PC-3 (cell line): ENCODE measurements at regions not wholly inside any gene's neighbourhood (a gene's known extent, or its start where the extent isn't known, plus 50 kb on each side); places are given as distances from the start of the nearest gene placed in this dataset.

ENCODE experiments used
- ATAC-seq: fragments of 200-7000 bp; cut with Tn5 transposase; 2 replicates; pipeline ENCODE4 v1.9.1; 2020; ENCODE audit warnings: mild to moderate bottlenecking, moderate library complexity
- BruUV-seq: library from RNA; stranded (reverse); fragments of 400-500 nt; replicated peaks from 2 replicates; lab custom pipeline; 2021; lab: Mats Ljungman, UMichigan
- CTCF ChIA-PET: fragments of 300-600 bp; sonication (Branson Sonifier 250); formaldehyde crosslinking; loops from one replicate; lab custom pipeline; 2022; ENCODE audit warnings: antibody characterized with exemption; lab: Charles Lee
- POLR2A ChIA-PET: fragments of 300-600 bp; sonication (Branson Sonifier 250); formaldehyde crosslinking; loops from one replicate; lab custom pipeline; 2022; ENCODE audit warnings: antibody characterized with exemption; ENCODE audit not compliant: unreplicated experiment; lab: Charles Lee
- DNase-seq: peaks from one replicate; pipeline ENCODE4 v3.0.0-alpha.2; 2015
- H2AFZ ChIP-seq: fragments of 300-600 bp; sonication (generic); 2 replicates; pipeline ENCODE4 v1.6.0; 2016; ENCODE audit warnings: antibody characterized with exemption, low read length
- H3F3A ChIP-seq: fragments of 300-600 bp; sonication (generic); one replicate; pipeline ENCODE4 v1.6.0; 2017; ENCODE audit warnings: antibody characterized with exemption, low read length, control low read depth, mild to moderate bottlenecking; ENCODE audit not compliant: unreplicated experiment
- H3K27ac ChIP-seq: fragments of 300-600 bp; sonication (generic); 2 replicates; pipeline ENCODE4 v1.5.1; 2016; ENCODE audit warnings: mild to moderate bottlenecking, low read length
- H3K27me3 ChIP-seq: fragments of 300-600 bp; sonication (generic); 2 replicates; pipeline ENCODE4 v1.6.1; 2016; ENCODE audit warnings: low read length, mixed read lengths
- H3K36me3 ChIP-seq: fragments of 300-600 bp; sonication (generic); 2 replicates; pipeline ENCODE4 v1.6.1; 2016; ENCODE audit warnings: low read depth, mixed run types, low read length, mixed read lengths
- H3K4me1 ChIP-seq: fragments of 300-600 bp; sonication (generic); 2 replicates; pipeline ENCODE4 v1.5.1; 2016; ENCODE audit warnings: low read length; ENCODE audit not compliant: insufficient read depth
- H3K4me2 ChIP-seq: fragments of 300-600 bp; sonication (generic); 2 replicates; pipeline ENCODE4 v1.6.0; 2016; ENCODE audit warnings: low read length
- H3K4me3 ChIP-seq: fragments of 300-600 bp; sonication (generic); 2 replicates; pipeline ENCODE4 v1.5.1; 2016; ENCODE audit warnings: mild to moderate bottlenecking, low read length, mixed read lengths
- H3K79me2 ChIP-seq: fragments of 300-600 bp; sonication (generic); 2 replicates; pipeline ENCODE4 v1.6.1; 2017; ENCODE audit warnings: low read length, mixed read lengths
- H3K9ac ChIP-seq: fragments of 300-600 bp; sonication (generic); 2 replicates; pipeline ENCODE4 v1.6.0; 2016; ENCODE audit warnings: mild to moderate bottlenecking, low read length
- H3K9me2 ChIP-seq: fragments of 300-600 bp; sonication (generic); replicated peaks from 2 replicates; pipeline ENCODE4 v1.6.1; 2016; ENCODE audit warnings: mixed run types, low read length, mixed read lengths
- H3K9me3 ChIP-seq: fragments of 300-600 bp; sonication (generic); 2 replicates; pipeline ENCODE4 v1.6.1; 2016; ENCODE audit warnings: low read length, mixed read lengths
- H4K20me1 ChIP-seq: fragments of 300-600 bp; sonication (generic); 2 replicates; pipeline ENCODE4 v1.6.1; 2016; ENCODE audit warnings: low read length, mixed read lengths
- CTCF ChIP-seq: fragments of 300-600 bp; sonication (generic); conservative IDR thresholded peaks from 2 replicates; pipeline ENCODE4 v1.5.1; 2017; ENCODE audit warnings: antibody characterized with exemption, low read depth, mild to moderate bottlenecking, low read length
- EZH2 ChIP-seq: fragments of 300-600 bp; sonication (generic); IDR thresholded peaks from one replicate; pipeline ENCODE4 v1.6.1; 2017; ENCODE audit warnings: antibody characterized with exemption, mild to moderate bottlenecking, low read length; ENCODE audit not compliant: unreplicated experiment
- EZH2phosphoT487 ChIP-seq: fragments of 300-600 bp; sonication (generic); IDR thresholded peaks from 2 replicates; pipeline ENCODE4 v1.6.1; 2018; ENCODE audit warnings: mild to moderate bottlenecking, antibody characterized with exemption, low read length, borderline replicate concordance
- intact Hi-C: fragments of 100-400 bp; cut with micrococcal nuclease; formaldehyde crosslinking; loops from 2 replicates; pipeline ENCODE4 v1.9.0; 2023

DNA sequence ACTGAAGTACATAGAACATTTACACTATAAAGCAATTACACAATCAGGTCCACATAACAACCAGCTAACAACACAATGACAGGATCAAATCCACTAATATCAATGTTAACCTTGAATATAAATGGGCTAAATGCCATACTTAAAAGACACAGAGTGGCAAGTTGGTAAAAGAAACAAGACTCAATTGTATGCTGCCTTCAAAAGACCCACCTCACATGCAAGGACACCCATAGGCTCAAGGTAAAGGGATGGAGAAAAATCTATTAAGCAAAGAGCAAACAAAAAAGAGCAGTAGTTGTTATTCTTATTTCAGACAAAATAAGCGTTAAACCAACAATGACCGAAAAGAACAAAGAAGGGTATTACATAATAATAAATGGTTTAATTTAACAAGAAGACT lies 183.3 kb downstream of the PYDC2 start:
- peaks cover 14% of the 10 kb centered on the region for H3K9me3 ChIP-seq
- H4K20me1 ChIP-seq: no peaks in the 10 kb centered on the region
- H3K4me2 ChIP-seq: no peak overlapping the region
- no peak for ATAC-seq
- BruUV-seq: no TSS peak
- ChIA-PET CTCF (no interaction called here), POLR2A (no interaction called here)
- no peaks in the 10 kb centered on the region for H3K4me1 ChIP-seq
- TF ChIP-seq EZH2: no peak
- no peak for TF ChIP-seq EZH2phosphoT487
- TF ChIP-seq CTCF: no peak
- no peak overlapping the region for H3K27ac ChIP-seq
- H3K4me3 ChIP-seq: no peak overlapping the region
- no peaks in the 10 kb centered on the region for H3K36me3 ChIP-seq
- no peak overlapping the region for H2AFZ ChIP-seq
- H3K79me2 ChIP-seq: no peaks in the 10 kb centered on the region
- H3K9ac ChIP-seq: no peak overlapping the region
- H3F3A ChIP-seq: no peaks in the 10 kb centered on the region
- DNase-seq: no peak
- H3K27me3 ChIP-seq: no peaks in the 10 kb centered on the region; the same call in 1 of the 2 replicates
- intact Hi-C loops: no loop called here
- no peaks in the 10 kb centered on the region for H3K9me2 ChIP-seq

- no peaks in the 10 kb centered on the region for H3K4me1 ChIP-seq
- BruUV-seq: no TSS peak
- H3K9ac ChIP-seq: no peak overlapping the region
- H3F3A ChIP-seq: no peaks in the 10 kb centered on the region
- DNase-seq: no peak
- TF ChIP-seq EZH2 (no peak), CTCF (no peak)
- H2AFZ ChIP-seq: no peak overlapping the region
- intact Hi-C loops: no loop called here
- no peaks in the 10 kb centered on the region for H3K27me3 ChIP-seq
- ChIA-PET CTCF (interaction anchor here (0.6 kb wide), 1 partner anchor 798 kb away, joined by 4 read pairs; no protein-coding TSS in a partner anchor), POLR2A (no interaction called here)
- H3K36me3 ChIP-seq: no peaks in the 10 kb centered on the region
- H3K9me3 ChIP-seq: peaks cover 14% of the 10 kb centered on the region
- no peaks in the 10 kb centered on the region for H3K79me2 ChIP-seq
- no peak overlapping the region for H3K4me3 ChIP-seq
- H3K4me2 ChIP-seq: no peak overlapping the region
- no peak overlapping the region for H3K27ac ChIP-seq
- H4K20me1 ChIP-seq: no peaks in the 10 kb centered on the region
- no peaks in the 10 kb centered on the region for H3K9me2 ChIP-seq
- ATAC-seq: no peak
Observed at GRCh38 chr3:191646242-191646641, 185.3 kb downstream of the PYDC2 start.

DNA sequence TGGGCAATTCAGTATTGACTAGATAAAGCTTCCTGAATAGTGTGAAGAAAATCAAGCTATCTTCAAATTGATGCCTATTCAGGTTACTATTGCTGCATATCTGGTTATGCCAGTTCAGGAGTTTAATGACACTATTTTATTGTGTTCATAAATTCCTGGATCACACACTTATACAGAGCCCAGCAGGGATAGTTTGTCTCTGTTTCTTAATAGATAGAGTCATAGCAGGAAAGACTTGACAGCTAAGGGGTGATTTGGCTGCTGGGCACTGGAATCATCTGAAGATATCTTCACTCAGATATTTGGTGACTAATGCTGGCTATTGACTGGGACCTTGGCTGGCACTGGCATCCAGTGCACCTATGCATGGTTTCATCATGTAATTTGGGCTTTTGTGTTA lies 187.8 kb downstream of the PYDC2 start:
- H3K27ac ChIP-seq: no peak overlapping the region
- intact Hi-C loops: no loop called here
- POLR2A ChIA-PET: no interaction called here
- CTCF ChIA-PET: no interaction called here
- H3K9me3 ChIP-seq: peaks cover 14% of the 10 kb centered on the region
- H3K4me3 ChIP-seq: no peak overlapping the region
- no peaks in the 10 kb centered on the region for H3K27me3 ChIP-seq
- no peaks in the 10 kb centered on the region for H3K36me3 ChIP-seq
- ATAC-seq (peak; percentile 48), DNase-seq (peak; percentile 39)
- H2AFZ ChIP-seq: no peak overlapping the region
- H4K20me1 ChIP-seq: no peaks in the 10 kb centered on the region
- no peak overlapping the region for H3K9ac ChIP-seq
- H3K4me1 ChIP-seq: no peaks in the 10 kb centered on the region
- no peak overlapping the region for H3K4me2 ChIP-seq
- no peaks in the 10 kb centered on the region for H3K9me2 ChIP-seq
- TF ChIP-seq EZH2 (no peak), CTCF (no peak), EZH2phosphoT487 (no peak)
- H3K79me2 ChIP-seq: no peaks in the 10 kb centered on the region
- BruUV-seq: no TSS peak
- no peaks in the 10 kb centered on the region for H3F3A ChIP-seq
